Esophagus (tissue), 2 donors: ENCODE measurements at regions not wholly inside any gene's neighbourhood (a gene's known extent, or its start where the extent isn't known, plus 50 kb on each side); places are given as distances from the start of the nearest gene placed in this dataset.
"Not testable (repeated sequence)": the region's sequence is repeated elsewhere in the genome, so short reads cannot be mapped to it uniquely, and the experiment has no call there.

Experiments
- H3K27ac ChIP-seq, 2 donors: one replicate each; pipeline ENCODE4 v1.5.1; 2013; ENCODE audit warnings: low read depth in 2 of 2, mild to moderate bottlenecking in 2 of 2, inconsistent platforms in 1 of 2, low read length in 1 of 2, moderate library complexity in 1 of 2
- H3K27me3 ChIP-seq, 2 donors: one replicate each; pipeline ENCODE4 v1.6.1; 2013; ENCODE audit warnings: low read length in 2 of 2, control low read depth in 1 of 2, mild to moderate bottlenecking in 1 of 2; ENCODE audit not compliant: insufficient read depth in 2 of 2, control insufficient read depth in 1 of 2
- H3K36me3 ChIP-seq, 2 donors: one replicate each; pipeline ENCODE4 v1.6.1; 2013; ENCODE audit warnings: low read length in 1 of 2; ENCODE audit not compliant: control insufficient read depth in 2 of 2, insufficient read depth in 2 of 2
- H3K4me1 ChIP-seq, 2 donors: one replicate each; pipeline ENCODE4 v1.6.1; 2013; ENCODE audit warnings: low read length in 1 of 2; ENCODE audit not compliant: control insufficient read depth in 2 of 2, insufficient read depth in 2 of 2
- H3K4me3 ChIP-seq, 2 donors: one replicate each; pipeline ENCODE4 v1.5.1; 2013; ENCODE audit warnings: low read length in 2 of 2, mild to moderate bottlenecking in 2 of 2, low read depth in 1 of 2, moderate library complexity in 1 of 2
- H3K9me3 ChIP-seq, 2 donors: one replicate each; pipeline ENCODE4 v1.6.1; 2013; ENCODE audit warnings: mild to moderate bottlenecking in 2 of 2, low read depth in 1 of 2, low read length in 1 of 2, moderate library complexity in 1 of 2; ENCODE audit not compliant: control insufficient read depth in 2 of 2, insufficient read depth in 1 of 2
- WGBS, 2 donors: extraction: QIAGEN DNeasy Blood & Tissue Kit; methylation state at CpG; one replicate each; pipeline ENCODE4 v1.1.7; 2013; 5-methylcytosine and 5-hydroxymethylcytosine counted together
- donor health status: healthy with polysubstance abuse.
- donor health status: Bipolar disorder and iron deficiency.

DNA sequence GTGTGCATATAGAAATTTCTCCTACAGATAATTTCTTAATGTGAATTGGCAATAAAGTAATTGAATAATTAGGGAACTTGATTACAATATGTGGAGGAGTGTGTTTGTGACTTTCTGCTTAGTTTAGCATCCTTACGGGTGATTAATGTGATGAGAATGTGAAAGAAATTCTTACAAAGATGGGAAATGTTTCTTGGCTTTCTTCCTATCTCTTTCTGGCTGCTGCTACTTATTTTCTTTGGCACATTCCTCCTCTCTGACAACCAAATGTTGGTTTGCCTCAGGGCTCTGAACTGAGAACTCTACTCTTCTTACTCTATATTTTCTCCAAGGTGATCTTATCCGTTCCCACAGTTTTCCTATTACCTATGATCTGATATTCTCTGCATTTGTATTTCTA, 300.1 kb downstream of the TBC1D4 start:
- Histone ChIP-seq H3K36me3 (no peaks in the 10 kb centered on the region), H3K27ac (no peak overlapping the region), H3K9me3 (no peaks in the 10 kb centered on the region), H3K4me3 (no peak overlapping the region), H3K27me3 (no peaks in the 10 kb centered on the region), H3K4me1 (no peaks in the 10 kb centered on the region)
- WGBS, 2 donors, result 66 to 75% methylated on average over 2 of the region's 2 CpGs

DNA sequence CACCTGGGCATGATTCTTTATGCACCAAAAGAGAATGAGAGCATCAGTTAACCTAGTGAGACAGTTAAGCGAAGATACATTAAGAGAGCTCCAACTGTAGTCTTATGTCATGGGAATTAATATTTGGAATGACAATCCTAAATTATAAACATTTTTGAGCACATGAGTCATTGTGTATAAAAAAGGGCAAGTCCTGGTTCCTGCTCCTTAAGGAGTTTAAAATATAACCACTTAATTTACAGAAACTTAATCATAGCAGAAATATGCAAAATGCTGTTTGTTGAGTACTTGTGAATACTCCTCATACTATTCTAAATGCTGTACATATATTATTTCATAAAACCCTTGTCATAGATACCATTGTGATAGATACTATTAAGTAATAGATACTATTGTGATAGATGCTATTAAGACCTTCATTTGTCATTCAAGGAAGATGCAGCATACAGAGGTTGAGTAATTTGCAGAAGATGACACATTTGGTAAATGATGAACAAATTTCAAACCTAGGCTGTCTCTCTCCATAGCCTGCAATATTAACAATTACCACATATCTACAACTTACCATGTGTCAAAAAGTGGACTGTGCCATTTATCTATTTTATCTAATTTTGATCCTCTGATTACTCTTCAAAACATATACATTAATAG, 301.0 kb downstream of the TBC1D4 start:
- H3K27ac ChIP-seq, result no peak overlapping the region
- no peaks in the 10 kb centered on the region for H3K4me1 ChIP-seq
- H3K27me3 ChIP-seq, result no peaks in the 10 kb centered on the region
- H3K36me3 ChIP-seq, result no peaks in the 10 kb centered on the region
- no peaks in the 10 kb centered on the region for H3K9me3 ChIP-seq
- WGBS, 2 donors, result 76 to 90% methylated on average over 1 of the region's 1 CpG
- no peak overlapping the region for H3K4me3 ChIP-seq

DNA sequence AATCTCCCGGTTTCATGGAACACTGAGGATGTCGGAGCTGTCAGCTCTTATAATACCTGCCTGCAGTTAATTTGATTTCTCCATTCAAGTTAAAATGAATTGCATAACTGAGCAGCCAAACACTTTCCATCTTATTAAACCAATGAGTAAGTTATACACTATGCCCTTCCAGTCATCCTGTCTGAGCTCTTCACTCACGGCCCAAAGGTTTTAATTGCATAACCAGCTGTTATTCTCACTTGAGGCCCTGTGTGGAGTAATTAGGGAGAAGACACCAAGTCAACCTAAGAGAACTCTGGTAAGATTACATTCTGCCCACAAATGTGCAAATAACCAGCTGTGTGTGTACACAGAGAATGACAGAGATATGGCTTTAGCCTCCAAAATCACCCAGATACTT, 303.5 kb downstream of the TBC1D4 start:
- H3K27ac ChIP-seq, result no peak overlapping the region
- WGBS, 2 donors, result 83 to 85% methylated on average over 3 of the region's 3 CpGs
- H3K9me3 ChIP-seq, result no peaks in the 10 kb centered on the region
- no peaks in the 10 kb centered on the region for H3K36me3 ChIP-seq
- no peak overlapping the region for H3K4me3 ChIP-seq
- H3K4me1 ChIP-seq, result no peaks in the 10 kb centered on the region
- H3K27me3 ChIP-seq, result no peaks in the 10 kb centered on the region

DNA sequence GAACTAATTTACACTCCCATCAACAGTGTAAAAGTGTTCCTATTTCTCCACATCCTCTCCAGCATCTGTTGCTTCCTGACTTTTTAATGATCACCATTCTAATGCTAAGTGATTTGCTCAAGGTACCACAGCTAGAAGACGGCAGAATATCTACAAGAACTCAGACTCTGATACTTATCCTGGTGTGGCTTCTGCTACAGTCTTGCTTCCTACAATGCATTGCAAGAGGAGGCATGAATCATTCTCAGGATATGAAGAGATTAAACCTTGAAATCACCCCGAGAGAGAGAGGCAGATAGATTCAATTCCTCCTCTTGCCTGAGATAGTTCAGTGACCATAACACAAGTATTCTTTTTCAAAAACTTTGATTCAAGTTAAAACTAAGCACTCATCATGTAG, 306.4 kb downstream of the TBC1D4 start:
- Histone ChIP-seq H3K4me3 (no peak overlapping the region), H3K27ac (no peak overlapping the region), H3K36me3 (no peaks in the 10 kb centered on the region), H3K9me3 (no peaks in the 10 kb centered on the region), H3K4me1 (no peaks in the 10 kb centered on the region), H3K27me3 (no peaks in the 10 kb centered on the region)
- WGBS, 2 donors, result 77 to 79% methylated on average over 2 of the region's 2 CpGs

DNA sequence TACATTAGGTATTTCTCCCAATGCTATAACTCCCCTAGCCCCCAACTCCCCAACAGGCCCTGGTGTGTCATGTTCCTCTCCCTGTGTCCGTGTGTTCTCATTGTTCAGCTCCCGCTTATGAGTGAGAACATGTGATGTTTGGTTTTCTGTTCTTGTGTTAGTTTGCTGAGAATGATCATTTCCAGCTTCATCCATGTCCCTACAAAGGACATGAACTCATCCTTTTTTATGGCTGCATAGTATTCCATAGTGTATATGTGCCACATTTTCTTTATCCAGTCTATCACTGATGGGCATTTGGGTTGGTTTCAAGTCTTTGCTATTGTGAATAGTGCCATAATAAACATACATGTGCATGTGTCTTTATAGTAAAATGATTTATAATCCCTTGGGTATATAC, 306.9 kb downstream of the TBC1D4 start:
- 97 to 98% methylated on average over 2 of the region's 2 CpGs for WGBS, 2 donors
- not testable (repeated sequence) for H3K4me1 ChIP-seq, H3K27me3 ChIP-seq, H3K36me3 ChIP-seq, H3K27ac ChIP-seq, H3K9me3 ChIP-seq, H3K4me3 ChIP-seq

DNA sequence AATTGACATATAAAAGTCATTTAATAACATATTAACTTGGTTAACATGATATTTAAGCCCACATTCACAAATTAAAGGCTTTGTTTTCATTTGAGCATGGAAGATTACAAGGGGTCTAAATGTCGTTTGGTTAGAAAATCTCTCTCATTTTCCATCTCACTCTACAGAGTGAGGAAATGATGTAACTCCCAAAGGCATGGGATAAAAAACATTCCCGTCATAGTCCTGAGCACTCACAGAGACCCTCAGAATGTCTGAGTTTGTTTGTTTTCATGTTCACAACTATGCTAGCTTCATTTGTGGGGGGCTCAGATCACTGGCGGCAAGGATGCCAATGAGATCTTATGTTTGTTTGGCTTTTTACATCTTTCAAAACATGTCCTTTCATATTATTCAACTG, 307.5 kb downstream of the TBC1D4 start:
- WGBS, 2 donors, result 60 to 65% methylated on average over 3 of the region's 3 CpGs
- Histone ChIP-seq H3K27ac (no peak overlapping the region), H3K27me3 (no peaks in the 10 kb centered on the region), H3K4me3 (no peak overlapping the region), H3K36me3 (no peaks in the 10 kb centered on the region), H3K4me1 (no peaks in the 10 kb centered on the region), H3K9me3 (no peaks in the 10 kb centered on the region)

DNA sequence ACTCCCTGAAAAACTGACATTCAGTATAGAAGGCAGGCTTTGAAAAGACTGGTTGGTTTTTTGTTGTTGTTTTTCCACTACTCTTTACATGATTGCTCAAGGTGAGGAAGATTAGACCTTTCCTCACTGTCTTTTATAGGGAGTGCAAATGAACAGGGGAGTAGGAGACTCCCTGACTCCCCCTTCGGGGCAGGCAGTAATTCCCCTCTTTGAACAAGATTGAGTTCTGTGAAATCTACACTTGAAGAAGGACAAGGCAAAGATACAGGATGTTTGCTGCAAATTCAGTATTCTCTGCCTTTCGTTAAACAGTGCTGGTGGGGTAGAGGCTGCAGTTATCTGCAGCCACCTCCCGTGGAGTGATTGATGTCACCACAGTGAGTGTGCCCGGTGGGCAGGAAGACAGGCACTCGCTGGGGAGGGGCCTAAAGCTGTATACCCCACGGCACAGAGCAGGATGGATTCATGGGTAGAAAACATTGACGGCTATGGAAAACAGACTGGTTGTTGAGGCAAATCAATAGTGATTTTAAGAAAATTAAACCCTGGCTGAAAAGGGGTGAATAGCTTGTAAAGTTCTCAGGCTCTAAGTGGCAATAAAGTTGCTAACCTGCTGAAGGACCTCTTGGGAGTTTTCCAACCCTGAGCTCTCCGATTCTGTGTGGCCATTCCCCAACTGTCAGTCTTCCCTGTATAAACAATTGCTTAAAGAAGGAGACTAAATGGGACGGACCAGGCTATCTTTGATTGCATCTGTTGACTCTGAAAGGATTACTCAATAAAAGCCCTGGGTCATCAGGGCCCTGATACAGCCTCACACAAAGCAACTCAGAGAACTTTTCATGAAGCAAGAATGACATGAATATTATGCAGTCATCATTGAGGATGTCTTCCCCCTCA, 308.3 kb downstream of the TBC1D4 start:
- Histone ChIP-seq H3K9me3 (no peaks in the 10 kb centered on the region), H3K27me3 (no peaks in the 10 kb centered on the region), H3K27ac (no peak overlapping the region), H3K4me1 (no peaks in the 10 kb centered on the region), H3K4me3 (no peak overlapping the region), H3K36me3 (no peaks in the 10 kb centered on the region)
- WGBS, 2 donors, result 36 to 44% methylated on average over 9 of the region's 9 CpGs

DNA sequence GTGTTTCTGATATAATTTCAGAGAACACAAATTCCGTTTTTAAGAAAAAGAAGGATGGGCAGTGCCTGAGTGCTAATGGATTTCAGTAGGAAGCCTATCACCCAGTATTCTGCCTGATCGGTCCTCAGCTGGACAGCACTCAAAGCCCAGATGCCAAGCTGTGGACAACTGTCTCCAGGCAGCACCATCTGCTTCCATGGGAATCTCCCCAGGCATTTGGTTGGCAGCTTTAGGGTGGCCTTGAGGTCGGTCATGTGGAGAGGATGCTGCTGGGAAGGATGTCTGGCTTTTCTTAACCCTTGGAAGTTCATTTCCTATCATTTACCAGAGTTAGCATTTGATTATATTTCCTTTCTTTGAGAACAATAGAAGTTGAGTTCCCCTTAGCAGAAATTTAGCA, 311.7 kb downstream of the TBC1D4 start:
- WGBS, 2 donors, result 58 to 66% methylated on average over 3 of the region's 3 CpGs
- H3K27me3 ChIP-seq, result no peaks in the 10 kb centered on the region
- no peak overlapping the region for H3K27ac ChIP-seq

DNA sequence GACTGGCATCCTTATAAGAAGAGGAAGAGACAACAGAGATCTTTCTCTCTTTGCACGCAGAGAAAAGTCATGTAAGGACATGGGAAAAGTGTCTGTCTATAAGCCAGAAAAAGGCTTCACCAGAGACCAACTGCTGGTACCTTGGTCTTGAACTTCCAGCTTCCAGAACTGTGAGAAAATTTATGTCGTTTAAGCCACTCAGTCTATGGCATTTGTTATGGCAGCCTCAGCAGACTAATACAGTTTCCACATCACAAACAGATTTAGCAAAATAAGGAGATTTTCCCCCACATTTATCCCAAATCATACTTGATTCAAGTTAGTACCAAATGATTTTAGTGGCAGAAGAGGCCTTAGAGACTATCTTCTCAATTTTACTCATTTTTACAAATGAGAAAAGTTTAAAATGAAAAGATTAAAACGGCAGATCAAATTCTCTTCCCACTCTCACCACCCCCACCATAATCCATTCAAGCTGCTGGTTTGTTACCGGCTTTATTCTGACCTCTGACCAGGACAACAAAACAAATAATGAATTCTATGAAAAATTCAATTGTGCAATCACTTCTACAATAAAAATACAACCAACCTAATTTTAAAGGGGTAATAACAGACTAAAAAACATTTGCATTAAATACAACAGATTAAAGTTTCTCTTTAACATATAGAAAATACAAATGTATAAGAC, 316.3 kb downstream of the TBC1D4 start:
- no peak overlapping the region for H3K27ac ChIP-seq
- H3K4me3 ChIP-seq, result no peak overlapping the region
- H3K9me3 ChIP-seq, result no peaks in the 10 kb centered on the region
- no peaks in the 10 kb centered on the region for H3K27me3 ChIP-seq
- WGBS, 2 donors, result 74 to 76% methylated on average over 4 of the region's 4 CpGs
- H3K36me3 ChIP-seq, result no peaks in the 10 kb centered on the region
- no peaks in the 10 kb centered on the region for H3K4me1 ChIP-seq

More for the DNA sequence above, 311.7 kb downstream of the TBC1D4 start:
- Histone ChIP-seq H3K36me3 (no peaks in the 10 kb centered on the region), H3K4me3 (no peak overlapping the region), H3K4me1 (no peaks in the 10 kb centered on the region), H3K9me3 (no peaks in the 10 kb centered on the region)
